SKM-1 (cell line): ENCODE measurements at regions not wholly inside any gene's neighbourhood (a gene's known extent, or its start where the extent isn't known, plus 50 kb on each side); places are given as distances from the start of the nearest gene placed in this dataset.
"Not testable (repeated sequence)": the region's sequence is repeated elsewhere in the genome, so short reads cannot be mapped to it uniquely, and the experiment has no call there.

Experiments
- DNase-seq: peaks from one replicate; lab custom pipeline; 2025; ENCODE audit not compliant: unreplicated experiment; lab: John Stamatoyannopoulos, UW

GRCh38 chr17:51387986-51388385 lies 127.6 kb downstream of the UTP18 start:
- no peak for DNase-seq

DNA sequence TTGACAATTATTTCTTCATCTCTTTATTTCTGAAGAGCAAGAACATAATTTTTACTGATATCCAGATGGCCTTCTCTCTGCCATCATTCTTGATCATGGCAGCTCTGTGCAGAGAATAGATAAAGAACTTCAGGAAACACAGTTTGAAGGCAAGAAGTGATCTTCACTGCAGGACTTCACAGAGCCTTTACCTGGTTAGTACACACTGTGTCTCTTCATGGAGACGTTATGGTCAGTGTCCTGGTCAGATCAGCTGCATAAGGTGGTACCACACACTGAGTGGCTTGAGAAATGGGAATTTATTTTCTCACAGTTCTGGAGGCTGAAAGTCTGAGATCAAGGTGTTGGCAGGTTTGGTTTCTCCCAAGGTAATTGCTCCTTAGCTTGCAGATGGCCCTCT lies 129.5 kb downstream of the UTP18 start:
- no peak for DNase-seq

DNA sequence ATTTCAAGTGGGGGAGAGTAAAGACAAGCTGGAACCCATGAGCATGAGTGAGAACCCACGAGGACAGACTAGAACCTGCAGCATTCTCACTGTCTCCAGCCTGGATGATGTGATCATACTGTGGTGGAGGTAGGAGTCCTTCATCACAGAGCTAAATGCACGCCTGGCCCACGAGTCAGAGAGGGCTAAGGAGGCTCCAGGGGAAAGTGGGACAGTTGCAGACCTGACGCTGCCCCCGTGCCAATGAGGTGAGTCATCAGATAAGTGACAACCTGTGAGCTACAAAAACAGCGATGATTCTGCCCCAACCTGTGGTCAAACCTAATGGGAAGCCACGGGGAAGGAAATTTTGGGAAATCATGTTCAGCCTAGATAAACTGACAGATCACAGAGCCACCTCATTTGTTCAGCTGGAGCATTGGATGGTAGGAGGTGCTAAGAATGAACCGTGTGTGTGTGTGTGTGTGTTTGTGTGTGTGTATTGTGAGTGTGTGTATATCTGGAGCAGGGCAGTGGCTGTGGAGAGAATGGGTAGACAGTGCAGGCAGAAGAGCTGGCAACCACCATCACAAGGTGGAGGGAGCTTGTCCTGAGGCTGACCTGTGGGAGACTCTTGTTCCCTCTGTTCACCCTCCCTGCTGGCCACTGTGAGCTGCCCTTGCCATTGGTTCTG lies 131.8 kb downstream of the UTP18 start:
- DNase-seq, result no peak

- DNase-seq, result no peak
Measured at GRCh38 chr17:51395621-51396020, 135.3 kb downstream of the UTP18 start.

- DNase-seq, result no peak
Measured at GRCh38 chr17:51397361-51398127, 137.2 kb downstream of the UTP18 start.

GRCh38 chr17:51398128-51398525 lies 137.8 kb downstream of the UTP18 start:
- no peak for DNase-seq

DNA sequence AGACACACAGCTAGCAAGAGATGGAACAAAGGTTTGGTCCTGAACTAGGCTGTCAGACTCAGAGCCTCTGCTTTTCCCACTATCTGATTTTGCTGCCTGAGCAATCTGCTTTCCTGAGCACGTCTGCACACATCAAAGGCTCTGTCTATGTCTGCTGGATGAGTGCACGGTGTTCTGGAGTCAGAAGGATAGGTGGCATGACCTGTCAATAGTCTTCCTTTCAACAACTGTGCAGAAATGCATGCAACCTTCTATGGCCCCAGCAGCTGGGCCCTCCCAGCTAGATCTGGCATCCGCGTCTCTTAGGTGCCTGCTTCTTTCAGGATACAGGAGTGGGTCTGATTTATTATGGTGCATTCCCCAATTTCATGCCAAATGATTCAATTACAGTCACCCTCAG lies 138.3 kb downstream of the UTP18 start:
- no peak for DNase-seq

DNA sequence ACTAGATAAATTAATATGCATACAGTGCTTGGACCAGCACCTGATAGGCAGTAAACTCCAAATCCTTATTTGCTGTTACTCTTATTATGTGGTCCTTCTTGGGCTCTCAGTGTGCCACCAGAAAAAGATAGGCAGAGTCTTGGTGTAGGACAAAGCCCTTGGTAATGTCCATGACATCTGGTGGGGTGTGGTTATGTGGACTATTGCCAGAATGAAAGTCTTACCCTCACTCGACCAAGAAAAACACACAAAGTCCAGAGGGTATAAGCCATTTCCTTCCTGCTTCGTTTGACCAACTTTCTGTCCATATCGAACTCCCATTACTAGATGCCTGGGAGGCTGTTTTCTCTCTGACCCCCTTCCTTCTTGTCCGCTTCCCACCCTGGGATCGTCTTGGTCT lies 140.9 kb downstream of the UTP18 start:
- DNase-seq, result no peak

DNA sequence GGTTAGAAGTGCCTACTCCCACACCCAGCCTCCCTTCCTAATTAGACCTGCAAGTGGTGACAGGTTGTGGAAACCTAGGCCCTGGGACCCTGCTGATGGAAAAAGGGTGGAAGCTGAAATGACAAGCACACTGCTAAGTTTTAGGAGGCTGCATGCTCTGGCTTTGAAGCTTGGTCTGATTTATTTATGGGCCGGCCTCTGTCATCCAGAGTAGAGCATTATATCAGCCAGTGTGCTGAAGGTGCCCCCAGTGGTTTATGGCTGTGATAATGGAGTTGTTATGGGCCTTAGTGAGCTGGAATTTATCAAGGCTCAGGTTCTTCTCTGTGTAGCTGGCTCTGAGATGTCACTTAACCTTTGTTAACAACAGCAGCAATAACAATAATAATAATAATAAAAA lies 142.6 kb downstream of the UTP18 start:
- DNase-seq, result no peak

DNA sequence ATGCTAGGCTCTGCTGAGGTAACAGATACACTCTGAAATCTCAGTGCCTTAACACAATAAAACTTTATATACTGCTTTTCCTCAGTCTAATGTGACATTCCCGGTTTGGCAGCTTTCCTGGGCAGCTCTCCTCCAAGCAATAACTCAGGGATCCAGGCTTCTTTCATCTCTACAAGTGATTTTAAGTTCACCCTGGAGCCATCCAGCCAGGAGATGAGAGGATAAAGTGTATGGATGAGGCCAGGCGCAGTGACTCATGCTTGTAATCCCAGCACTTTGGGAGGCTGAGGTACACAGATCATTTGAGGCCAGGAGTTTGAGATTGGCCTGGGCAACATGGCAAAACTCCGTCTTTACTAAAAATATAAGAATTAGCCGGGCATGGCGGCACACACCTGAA lies 147.2 kb downstream of the UTP18 start:
- DNase-seq, result no peak

DNA sequence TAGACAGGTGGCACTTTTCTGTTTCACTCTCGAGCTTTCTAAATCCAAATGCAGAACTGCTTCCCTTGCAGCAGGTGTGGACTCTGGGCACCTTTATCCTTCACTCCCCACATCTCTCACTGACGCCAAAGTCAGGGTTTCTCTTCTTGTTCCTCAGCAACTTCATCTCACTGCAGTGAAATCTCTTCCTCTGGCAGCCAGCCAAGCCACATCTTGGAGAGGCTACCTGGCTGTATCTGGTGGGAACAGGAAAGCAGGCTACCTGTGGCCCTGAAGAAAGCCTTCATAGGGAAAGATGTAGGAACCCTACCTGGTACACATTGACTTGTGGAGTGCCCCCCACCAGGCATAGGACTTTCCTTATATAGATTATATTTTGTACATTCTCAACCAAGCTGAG lies 159.1 kb downstream of the UTP18 start:
- no peak for DNase-seq

DNA sequence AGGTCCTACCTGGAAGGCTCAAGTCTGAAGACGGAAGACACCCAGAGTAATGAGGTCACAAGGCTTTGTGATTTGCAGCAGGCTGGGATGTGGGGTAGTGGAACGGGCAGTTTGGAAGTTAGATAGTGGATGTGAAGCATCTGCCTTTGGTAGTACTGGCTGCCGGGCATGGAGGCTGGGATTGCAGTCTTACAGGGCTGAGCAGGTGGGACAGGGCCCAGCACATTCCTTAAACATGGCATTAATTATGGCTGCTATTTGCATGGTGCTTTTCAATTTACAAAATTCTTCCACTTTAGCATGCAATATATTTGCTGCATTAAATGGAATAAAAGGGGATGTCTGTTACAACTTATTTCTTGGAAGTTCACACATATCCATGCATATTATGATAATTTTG lies 161.2 kb downstream of the UTP18 start:
- DNase-seq, result no peak

- DNase-seq, result no peak
Measured at GRCh38 chr17:51422634-51423033, 162.3 kb downstream of the UTP18 start.

GRCh38 chr17:51423421-51424160 lies 163.2 kb downstream of the UTP18 start:
- no peak for DNase-seq

- no peak for DNase-seq
Measured at GRCh38 chr17:51425773-51426172, 165.4 kb downstream of the UTP18 start.

GRCh38 chr17:51427323-51427811 lies 167.0 kb downstream of the UTP18 start:
- DNase-seq, result no peak

DNA sequence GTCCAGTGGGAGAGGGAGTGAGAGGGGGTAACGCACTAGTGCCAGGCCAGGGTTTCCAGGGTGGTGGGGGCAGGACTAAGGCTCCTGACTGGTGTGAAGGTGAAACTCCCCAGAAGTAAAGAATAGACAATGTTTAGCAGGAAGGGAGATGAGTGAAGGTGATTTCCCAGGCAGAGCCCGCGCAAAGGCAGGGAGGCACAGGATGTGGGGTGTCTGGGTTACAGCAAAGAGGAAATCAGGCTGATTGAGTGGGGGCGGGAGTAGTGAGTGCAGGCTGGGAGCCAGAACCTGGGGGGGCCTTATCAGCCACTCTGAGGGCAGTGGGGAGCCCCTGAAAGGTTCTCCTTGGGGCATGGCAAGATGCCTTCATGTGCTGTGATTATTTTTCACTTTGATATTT lies 167.5 kb downstream of the UTP18 start:
- DNase-seq, result no peak

DNA sequence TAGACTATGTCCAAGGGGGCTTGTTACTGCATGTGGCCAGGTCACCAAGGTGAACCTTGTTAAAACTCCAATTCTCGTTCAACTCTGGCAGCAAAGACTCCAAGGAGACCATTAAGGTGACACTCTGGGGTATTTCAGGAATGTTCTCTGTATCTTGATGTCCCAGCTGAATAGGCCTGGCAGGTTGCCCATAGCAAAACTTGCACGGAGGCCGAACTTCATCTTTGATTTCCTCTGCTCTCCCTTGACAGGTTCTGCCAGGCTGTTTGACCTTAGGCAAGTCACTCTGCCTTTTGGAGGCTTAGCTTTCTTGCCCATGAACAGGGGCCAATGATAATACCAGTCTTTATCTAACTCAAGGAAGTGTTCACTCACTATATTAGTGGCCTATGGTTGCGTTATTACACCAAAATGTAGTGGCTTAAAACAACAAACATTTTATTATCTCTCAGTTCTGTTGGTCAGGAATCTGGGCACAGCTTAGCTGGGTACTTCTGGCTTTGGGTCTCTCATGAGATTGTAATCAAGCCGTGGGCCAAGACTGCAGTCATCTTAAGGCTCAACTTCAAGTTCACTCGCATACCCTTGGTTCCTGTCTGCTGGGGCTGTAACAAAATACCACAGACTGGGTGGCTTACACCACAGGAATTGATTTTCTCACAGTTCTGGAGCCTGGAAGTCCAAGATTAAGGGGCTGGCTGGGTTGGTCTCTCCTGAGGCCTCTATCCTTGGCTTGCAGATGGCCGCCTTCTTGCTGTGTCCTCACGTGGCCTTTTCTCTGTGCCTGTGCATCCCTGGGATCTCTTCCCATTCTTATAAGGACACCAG lies 168.5 kb downstream of the UTP18 start:
- no peak for DNase-seq

- not testable (repeated sequence) for DNase-seq
Measured at GRCh38 chr17:51429938-51430337, 169.6 kb downstream of the UTP18 start.

GRCh38 chr17:51430591-51430990 lies 170.2 kb downstream of the UTP18 start:
- DNase-seq, result no peak
